ENCODE measurements at regions not wholly inside any gene's neighbourhood (a gene's known extent, or its start where the extent isn't known, plus 50 kb on each side); places are given as distances from the start of the nearest gene placed in this dataset.

DNA sequence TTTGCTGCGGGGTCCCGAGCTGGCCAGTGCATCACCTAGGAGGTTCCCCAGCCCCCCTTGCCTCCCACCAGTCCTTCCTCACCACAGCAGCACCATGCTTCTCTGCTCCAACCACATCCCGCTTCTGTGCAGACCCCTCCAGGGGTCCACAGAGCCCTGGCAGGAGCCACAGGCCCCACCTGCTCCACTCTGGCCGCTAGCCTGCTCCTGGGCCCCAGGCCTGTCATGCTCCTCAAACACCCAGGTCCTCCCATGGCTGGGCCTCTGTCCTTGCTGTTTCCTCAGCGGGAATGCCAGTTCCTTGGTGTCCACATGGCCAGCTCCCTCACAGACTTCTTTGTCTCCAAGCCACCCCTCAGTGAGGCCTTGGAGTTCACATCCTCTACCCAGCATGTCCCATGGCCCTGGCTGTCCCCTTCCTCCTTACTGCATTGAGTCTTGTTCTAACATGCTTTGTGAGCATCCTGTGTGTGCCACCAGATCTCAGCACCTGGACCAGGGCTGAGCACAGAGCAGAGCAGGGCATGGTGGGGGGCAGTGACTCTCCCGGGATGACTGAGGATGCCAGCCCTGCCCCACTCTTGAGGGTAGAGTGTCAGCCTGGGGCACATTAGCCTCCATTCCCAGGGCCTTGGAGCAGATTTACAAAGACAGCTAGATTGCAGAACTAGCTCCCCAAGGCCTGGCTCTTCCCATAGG, 201.0 kb upstream of the HS6ST1 start:
- no peaks in the 10 kb centered on the region for H3K9me3 ChIP-seq (ENCODE audit: insufficient read depth, low read depth, low read length)

GRCh38 chr2:128520340-128520739, 201.7 kb upstream of the HS6ST1 start:
- Histone ChIP-seq H3K9ac (ENCODE audit: low read depth, low read length) (no peak overlapping the region), H3K27me3 (ENCODE audit: insufficient read depth, low read length) (no peaks in the 10 kb centered on the region), H3K27ac (ENCODE audit: low read length) (no peak overlapping the region), H3K9me3 (ENCODE audit: insufficient read depth, low read depth, low read length) (no peaks in the 10 kb centered on the region), H3K4me3 (ENCODE audit: low read length) (no peak overlapping the region), H3K36me3 (ENCODE audit: insufficient read depth, low read depth, low read length) (no peaks in the 10 kb centered on the region), H3K4me1 (ENCODE audit: insufficient read depth, low read length) (peaks cover 11% of the 10 kb centered on the region)

More for the DNA sequence above, 201.0 kb upstream of the HS6ST1 start:
- no peak overlapping the region for H3K9ac ChIP-seq (ENCODE audit: low read depth, low read length)
- no peaks in the 10 kb centered on the region for H3K36me3 ChIP-seq (ENCODE audit: insufficient read depth, low read depth, low read length)
- peaks cover 11% of the 10 kb centered on the region for H3K4me1 ChIP-seq (ENCODE audit: insufficient read depth, low read length)
- H3K4me3 ChIP-seq (ENCODE audit: low read length), result no peak overlapping the region
- H3K27ac ChIP-seq (ENCODE audit: low read length), result no peak overlapping the region
- H3K27me3 ChIP-seq (ENCODE audit: insufficient read depth, low read length), result no peaks in the 10 kb centered on the region

GRCh38 chr2:128520791-128521190, 202.1 kb upstream of the HS6ST1 start:
- Histone ChIP-seq H3K9ac (ENCODE audit: low read depth, low read length) (no peak overlapping the region), H3K9me3 (ENCODE audit: insufficient read depth, low read depth, low read length) (no peaks in the 10 kb centered on the region), H3K27me3 (ENCODE audit: insufficient read depth, low read length) (no peaks in the 10 kb centered on the region), H3K27ac (ENCODE audit: low read length) (no peak overlapping the region), H3K4me3 (ENCODE audit: low read length) (no peak overlapping the region), H3K4me1 (ENCODE audit: insufficient read depth, low read length) (peaks cover 11% of the 10 kb centered on the region), H3K36me3 (ENCODE audit: insufficient read depth, low read depth, low read length) (no peaks in the 10 kb centered on the region)

DNA sequence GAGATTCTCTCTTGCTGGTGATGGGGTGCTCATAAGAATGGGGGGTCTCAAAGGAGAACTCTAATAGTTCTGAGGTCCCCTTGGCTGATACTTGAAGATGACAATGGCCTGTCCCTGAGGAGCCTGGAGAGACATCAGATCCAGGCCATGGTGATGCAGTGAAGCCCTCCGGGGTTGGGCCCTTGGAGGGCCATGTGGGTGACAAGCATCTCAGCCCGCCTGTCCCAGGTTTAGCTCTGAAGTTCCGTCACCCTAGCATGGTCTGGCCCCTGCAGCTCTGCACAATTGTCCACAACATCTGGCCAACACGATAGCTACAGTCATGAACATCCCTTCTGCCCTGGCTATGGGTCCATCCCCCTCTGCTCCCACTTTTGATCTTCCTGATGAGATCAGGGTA, 202.8 kb upstream of the HS6ST1 start:
- no peak overlapping the region for H3K9ac ChIP-seq (ENCODE audit: low read depth, low read length)
- H3K9me3 ChIP-seq (ENCODE audit: insufficient read depth, low read depth, low read length), result no peaks in the 10 kb centered on the region
- no peak overlapping the region for H3K27ac ChIP-seq (ENCODE audit: low read length)
- peaks cover 11% of the 10 kb centered on the region for H3K4me1 ChIP-seq (ENCODE audit: insufficient read depth, low read length)
- no peak overlapping the region for H3K4me3 ChIP-seq (ENCODE audit: low read length)
- H3K36me3 ChIP-seq (ENCODE audit: insufficient read depth, low read depth, low read length), result no peaks in the 10 kb centered on the region
- no peaks in the 10 kb centered on the region for H3K27me3 ChIP-seq (ENCODE audit: insufficient read depth, low read length)

DNA sequence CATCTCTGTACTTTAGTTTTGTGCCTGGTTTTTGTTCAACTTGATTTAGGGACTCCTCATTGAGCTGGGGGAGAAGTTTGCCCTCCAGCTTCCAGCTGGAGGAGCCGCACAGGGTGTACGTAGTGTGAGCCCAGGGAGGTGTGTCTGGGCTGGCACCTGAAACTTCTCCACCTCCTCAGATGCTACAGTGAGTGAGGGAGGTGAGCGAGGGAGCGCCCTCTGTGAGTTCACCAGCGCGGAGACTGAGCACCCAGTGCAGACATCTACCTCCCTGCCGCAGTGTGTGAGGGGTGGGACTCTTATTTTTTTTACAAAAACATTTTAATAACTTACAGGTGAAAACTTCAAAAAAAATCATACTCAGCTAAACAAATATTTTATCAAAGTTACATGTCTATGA, 204.2 kb upstream of the HS6ST1 start:
- H3K27me3 ChIP-seq (ENCODE audit: insufficient read depth, low read length), result no peaks in the 10 kb centered on the region
- no peaks in the 10 kb centered on the region for H3K9me3 ChIP-seq (ENCODE audit: insufficient read depth, low read depth, low read length)
- H3K36me3 ChIP-seq (ENCODE audit: insufficient read depth, low read depth, low read length), result no peaks in the 10 kb centered on the region
- no peak overlapping the region for H3K4me3 ChIP-seq (ENCODE audit: low read length)
- no peak overlapping the region for H3K9ac ChIP-seq (ENCODE audit: low read depth, low read length)
- H3K4me1 ChIP-seq (ENCODE audit: insufficient read depth, low read length), result no peaks in the 10 kb centered on the region
- H3K27ac ChIP-seq (ENCODE audit: low read length), result no peak overlapping the region

DNA sequence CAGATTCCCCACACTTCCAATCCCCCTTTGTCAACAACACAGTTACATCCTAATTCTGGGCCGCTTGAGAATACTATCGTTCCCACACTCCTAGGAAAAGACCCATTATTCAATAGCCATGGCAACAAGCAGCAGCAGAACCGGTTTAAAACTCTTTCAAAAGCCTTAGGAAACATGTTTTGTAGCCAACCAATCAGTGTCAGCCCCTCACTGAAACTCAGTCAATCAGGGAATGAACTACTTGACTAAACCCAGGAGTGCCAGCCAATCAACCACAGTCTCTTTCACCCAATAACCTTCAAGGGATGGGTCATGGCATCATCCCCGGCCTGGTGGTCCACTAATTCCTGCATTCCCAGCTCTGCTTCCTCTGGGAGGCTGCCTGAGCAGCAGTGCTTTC, 204.8 kb upstream of the HS6ST1 start:
- H3K27ac ChIP-seq (ENCODE audit: low read length), result no peak overlapping the region
- H3K9me3 ChIP-seq (ENCODE audit: insufficient read depth, low read depth, low read length), result no peaks in the 10 kb centered on the region
- no peaks in the 10 kb centered on the region for H3K4me1 ChIP-seq (ENCODE audit: insufficient read depth, low read length)
- H3K36me3 ChIP-seq (ENCODE audit: insufficient read depth, low read depth, low read length), result no peaks in the 10 kb centered on the region
- no peaks in the 10 kb centered on the region for H3K27me3 ChIP-seq (ENCODE audit: insufficient read depth, low read length)
- H3K4me3 ChIP-seq (ENCODE audit: low read length), result no peak overlapping the region
- H3K9ac ChIP-seq (ENCODE audit: low read depth, low read length), result no peak overlapping the region

DNA sequence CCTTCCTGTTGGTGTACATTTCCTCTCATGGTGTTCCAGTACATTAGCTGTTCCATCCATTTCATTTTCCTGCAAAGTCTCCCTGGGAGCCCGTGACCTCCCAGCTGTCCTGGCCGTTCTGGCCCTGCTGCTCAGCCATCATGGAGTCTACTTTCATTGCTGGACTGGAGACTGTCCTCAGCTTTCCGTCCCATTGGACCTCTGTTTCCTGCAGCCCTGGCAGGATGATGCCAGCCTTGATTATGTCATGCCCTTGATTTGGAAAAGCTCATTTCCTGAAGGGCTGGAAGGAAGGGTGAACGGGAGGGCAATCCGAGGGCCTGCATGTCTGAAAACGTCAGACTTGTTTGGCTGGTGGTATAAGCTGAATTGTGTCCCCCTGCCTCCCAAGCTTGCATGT, 205.5 kb upstream of the HS6ST1 start:
- H3K4me1 ChIP-seq (ENCODE audit: insufficient read depth, low read length), result no peaks in the 10 kb centered on the region
- no peaks in the 10 kb centered on the region for H3K36me3 ChIP-seq (ENCODE audit: insufficient read depth, low read depth, low read length)
- H3K4me3 ChIP-seq (ENCODE audit: low read length), result no peak overlapping the region
- no peak overlapping the region for H3K27ac ChIP-seq (ENCODE audit: low read length)
- H3K9ac ChIP-seq (ENCODE audit: low read depth, low read length), result no peak overlapping the region
- no peaks in the 10 kb centered on the region for H3K27me3 ChIP-seq (ENCODE audit: insufficient read depth, low read length)
- H3K9me3 ChIP-seq (ENCODE audit: insufficient read depth, low read depth, low read length), result no peaks in the 10 kb centered on the region

DNA sequence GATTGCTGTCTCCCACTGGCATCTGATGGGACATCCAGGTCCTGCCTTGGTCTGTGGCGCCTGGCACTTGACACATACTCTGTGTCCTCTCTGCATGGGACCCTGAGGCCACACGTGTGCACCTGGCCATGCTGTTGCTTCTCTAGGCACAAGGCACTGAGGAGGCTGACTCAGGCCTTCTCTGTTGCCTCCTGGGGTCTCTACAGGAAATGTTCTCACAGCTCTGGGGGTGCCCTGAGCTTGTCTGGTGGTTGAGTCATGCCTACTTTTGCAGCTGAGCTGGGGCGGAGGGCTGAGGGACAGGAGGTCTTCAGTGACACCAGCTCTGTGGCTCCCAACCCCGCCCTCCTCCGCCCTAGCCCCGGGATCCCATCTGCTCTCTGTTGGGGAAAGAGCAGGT, 207.0 kb upstream of the HS6ST1 start:
- Histone ChIP-seq H3K4me3 (ENCODE audit: low read length) (no peak overlapping the region), H3K36me3 (ENCODE audit: insufficient read depth, low read depth, low read length) (no peaks in the 10 kb centered on the region), H3K9me3 (ENCODE audit: insufficient read depth, low read depth, low read length) (no peaks in the 10 kb centered on the region), H3K4me1 (ENCODE audit: insufficient read depth, low read length) (no peaks in the 10 kb centered on the region), H3K9ac (ENCODE audit: low read depth, low read length) (no peak overlapping the region), H3K27ac (ENCODE audit: low read length) (no peak overlapping the region), H3K27me3 (ENCODE audit: insufficient read depth, low read length) (no peaks in the 10 kb centered on the region)

DNA sequence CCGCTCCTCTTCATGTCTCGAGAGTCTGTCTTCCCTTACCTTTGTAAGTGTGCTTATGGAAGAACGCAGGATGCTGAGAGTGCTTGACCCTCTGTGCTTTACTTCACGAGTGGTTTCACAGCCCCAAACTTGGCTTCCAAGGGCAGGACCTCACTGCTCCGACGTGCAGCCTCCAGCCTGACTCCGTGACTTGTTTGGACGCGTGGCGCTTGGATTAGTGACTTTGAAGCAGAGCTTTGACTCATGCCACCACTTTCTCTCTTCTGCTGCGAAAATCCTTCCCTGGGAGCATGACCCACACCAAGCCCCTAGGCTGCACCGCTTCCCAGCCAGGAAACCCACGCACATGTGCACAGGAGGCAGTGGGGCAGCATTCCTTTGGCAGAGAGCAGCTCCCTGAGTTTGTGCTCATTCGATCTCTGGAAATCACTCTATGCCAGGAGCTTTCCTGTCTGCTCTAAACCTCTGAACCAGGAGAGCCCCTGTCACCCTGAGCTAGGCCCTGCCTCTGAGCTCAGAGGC, 207.8 kb upstream of the HS6ST1 start:
- Histone ChIP-seq H3K4me3 (ENCODE audit: low read length) (no peak overlapping the region), H3K27ac (ENCODE audit: low read length) (no peak overlapping the region), H3K9ac (ENCODE audit: low read depth, low read length) (no peak overlapping the region), H3K27me3 (ENCODE audit: insufficient read depth, low read length) (no peaks in the 10 kb centered on the region), H3K36me3 (ENCODE audit: insufficient read depth, low read depth, low read length) (no peaks in the 10 kb centered on the region), H3K4me1 (ENCODE audit: insufficient read depth, low read length) (no peaks in the 10 kb centered on the region), H3K9me3 (ENCODE audit: insufficient read depth, low read depth, low read length) (no peaks in the 10 kb centered on the region)

GRCh38 chr2:128528133-128528532, 209.5 kb upstream of the HS6ST1 start:
- Histone ChIP-seq H3K4me1 (ENCODE audit: insufficient read depth, low read length) (no peaks in the 10 kb centered on the region), H3K9ac (ENCODE audit: low read depth, low read length) (no peak overlapping the region), H3K27ac (ENCODE audit: low read length) (no peak overlapping the region), H3K36me3 (ENCODE audit: insufficient read depth, low read depth, low read length) (no peaks in the 10 kb centered on the region), H3K27me3 (ENCODE audit: insufficient read depth, low read length) (no peaks in the 10 kb centered on the region), H3K9me3 (ENCODE audit: insufficient read depth, low read depth, low read length) (no peaks in the 10 kb centered on the region), H3K4me3 (ENCODE audit: low read length) (no peak overlapping the region)

DNA sequence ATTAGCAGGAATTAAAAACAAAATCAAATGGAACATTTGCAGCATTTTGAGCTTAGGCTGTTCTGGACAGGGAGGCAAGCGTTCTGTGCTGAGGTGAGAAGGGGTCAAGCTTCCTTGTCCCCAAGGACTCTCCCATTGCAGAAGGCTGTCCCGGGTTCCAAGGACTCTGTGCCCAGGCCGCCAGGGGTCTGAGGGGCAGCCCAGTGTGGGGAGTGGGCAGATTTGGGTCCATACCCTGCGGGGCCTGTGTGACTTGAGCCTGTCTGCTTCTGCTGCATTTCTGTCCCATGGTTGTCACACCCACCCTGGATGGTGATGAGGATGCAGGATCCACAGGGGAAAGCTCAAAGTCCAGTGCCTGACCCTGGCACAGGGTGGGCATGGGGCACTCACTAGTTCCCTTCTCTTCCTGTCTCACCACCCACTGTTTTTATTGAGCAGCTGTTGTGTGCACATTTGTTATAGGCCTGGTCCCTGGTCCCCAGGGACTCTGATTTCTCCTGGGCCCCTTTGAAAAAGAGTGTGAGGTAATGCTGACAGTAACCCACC, 211.4 kb upstream of the HS6ST1 start:
- H3K4me3 ChIP-seq (ENCODE audit: low read length), result no peak overlapping the region
- no peaks in the 10 kb centered on the region for H3K27me3 ChIP-seq (ENCODE audit: insufficient read depth, low read length)
- H3K36me3 ChIP-seq (ENCODE audit: insufficient read depth, low read depth, low read length), result no peaks in the 10 kb centered on the region
- H3K9ac ChIP-seq (ENCODE audit: low read depth, low read length), result no peak overlapping the region
- H3K27ac ChIP-seq (ENCODE audit: low read length), result no peak overlapping the region
- H3K9me3 ChIP-seq (ENCODE audit: insufficient read depth, low read depth, low read length), result no peaks in the 10 kb centered on the region
- no peaks in the 10 kb centered on the region for H3K4me1 ChIP-seq (ENCODE audit: insufficient read depth, low read length)

- Histone ChIP-seq H3K27ac (ENCODE audit: low read length) (no peak overlapping the region), H3K4me1 (ENCODE audit: insufficient read depth, low read length) (peaks cover 2% of the 10 kb centered on the region; the same call in 1 of the 2 replicates), H3K9me3 (ENCODE audit: insufficient read depth, low read depth, low read length) (no peaks in the 10 kb centered on the region), H3K36me3 (ENCODE audit: insufficient read depth, low read depth, low read length) (no peaks in the 10 kb centered on the region), H3K9ac (ENCODE audit: low read depth, low read length) (no peak overlapping the region), H3K4me3 (ENCODE audit: low read length) (no peak overlapping the region), H3K27me3 (ENCODE audit: insufficient read depth, low read length) (no peaks in the 10 kb centered on the region)
Measured at GRCh38 chr2:128531856-128532255, 213.2 kb upstream of the HS6ST1 start.
